Suprapubic skin (tissue), 4 donors: ENCODE measurements at regions not wholly inside any gene's neighbourhood (a gene's known extent, or its start where the extent isn't known, plus 50 kb on each side); places are given as distances from the start of the nearest gene placed in this dataset.

Experiments used
- DNase-seq, 2 donors: peaks; one replicate each; pipeline ENCODE4 v3.0.0-alpha.2; 2019; ENCODE audit warnings: low spot score in 2 of 2
- H3K27ac ChIP-seq: fragments of 200-600 bp; sonication (generic); one replicate; pipeline ENCODE4 v1.5.1; 2019
- H3K27me3 ChIP-seq: fragments of 200-600 bp; sonication (generic); one replicate; pipeline ENCODE4 v1.5.1; 2019
- H3K36me3 ChIP-seq: fragments of 200-600 bp; sonication (generic); one replicate; pipeline ENCODE4 v1.5.1; 2019
- H3K4me1 ChIP-seq: fragments of 200-600 bp; sonication (generic); one replicate; pipeline ENCODE4 v1.5.1; 2019
- H3K4me3 ChIP-seq: fragments of 200-600 bp; sonication (generic); one replicate; pipeline ENCODE4 v1.5.1; 2019; ENCODE audit warnings: mild to moderate bottlenecking
- H3K9me3 ChIP-seq: fragments of 200-600 bp; sonication (generic); one replicate; pipeline ENCODE4 v1.5.1; 2019
- CTCF ChIP-seq, 2 donors: fragments of 200-600 bp in 1 of 2; fragments of 450-650 bp in 1 of 2; sonication (generic) in 1 of 2; IDR thresholded peaks; one replicate each; pipeline ENCODE4 v1.5.1; 2016 to 2019; ENCODE audit warnings: antibody characterized with exemption in 2 of 2, mild to moderate bottlenecking in 1 of 2, moderate library complexity in 1 of 2
- EP300 ChIP-seq: sonication (generic); formaldehyde crosslinking; IDR thresholded peaks from one replicate; pipeline ENCODE4 v1.6.1; 2017; ENCODE audit warnings: antibody characterized with exemption
- POLR2A ChIP-seq, 2 donors: fragments of 450-650 bp; IDR thresholded peaks; one replicate each; pipeline ENCODE4 v1.6.1; 2017; ENCODE audit warnings: antibody characterized with exemption in 2 of 2, mild to moderate bottlenecking in 2 of 2, moderate library complexity in 2 of 2
- POLR2AphosphoS5 ChIP-seq, 3 donors: sonication (generic); formaldehyde crosslinking; IDR thresholded peaks; one replicate each; pipeline ENCODE4 v1.6.1; 2017; ENCODE audit warnings: antibody characterized with exemption in 3 of 3
- WGBS: methylation state at CpG from one replicate; pipeline ENCODE4 v1.1.5; 2018; 5-methylcytosine and 5-hydroxymethylcytosine counted together

DNA sequence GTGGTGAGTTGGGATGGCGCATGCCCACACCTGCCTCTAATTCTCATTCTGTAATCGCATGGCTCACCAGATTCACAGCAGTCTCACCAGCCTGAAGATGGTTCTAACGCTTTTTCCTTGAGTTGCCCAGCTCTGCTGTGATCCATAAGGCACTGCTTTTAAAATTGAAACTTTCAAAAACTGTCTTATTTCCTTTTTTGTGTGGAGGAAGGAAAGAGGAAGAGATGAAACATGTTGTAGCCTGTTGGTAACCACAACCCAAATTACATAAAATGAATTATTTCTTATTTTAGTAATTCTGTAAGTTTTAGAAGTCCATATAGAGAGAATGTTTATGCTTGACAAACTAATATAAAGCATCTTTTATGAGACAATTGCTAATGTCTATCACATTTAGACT is 165.4 kb downstream of the RBM43 start:
- no peak for DNase-seq
- Histone ChIP-seq H3K27me3 (no peaks in the 10 kb centered on the region), H3K9me3 (no peaks in the 10 kb centered on the region), H3K4me3 (no peak overlapping the region), H3K27ac (no peak overlapping the region), H3K36me3 (no peaks in the 10 kb centered on the region), H3K4me1 (peaks cover 7% of the 10 kb centered on the region)
- TF ChIP-seq EP300 (no peak), POLR2AphosphoS5 (IDR thresholded peaks at IDR 0.05) (no peak)
- 71% methylated on average over 3 of the region's 3 CpGs for WGBS

DNA sequence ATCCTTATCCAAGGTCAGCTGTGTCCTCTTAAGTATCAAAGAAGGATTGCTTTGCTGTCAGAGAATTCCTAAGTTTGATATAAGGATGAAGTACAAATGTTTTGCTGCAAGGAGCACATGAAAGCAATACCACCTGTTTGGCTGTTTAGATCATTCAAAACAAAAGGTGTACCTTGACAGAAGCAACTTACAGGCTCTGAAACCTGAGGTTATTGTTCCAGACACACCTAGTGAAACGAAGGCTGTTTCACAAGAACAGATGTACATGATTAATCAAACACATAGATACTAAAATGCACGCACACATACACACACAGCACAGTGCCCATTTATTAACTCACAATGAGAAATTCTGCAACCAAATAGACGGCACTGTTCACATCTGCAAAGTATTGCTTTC is 166.2 kb downstream of the RBM43 start:
- H3K4me3 ChIP-seq = no peak overlapping the region
- TF ChIP-seq POLR2A (IDR thresholded peaks at IDR 0.05) = no peak
- no peak for TF ChIP-seq POLR2AphosphoS5 (IDR thresholded peaks at IDR 0.05)
- no peak for TF ChIP-seq EP300
- no peak for TF ChIP-seq CTCF (IDR thresholded peaks at IDR 0.05)
- 90% methylated on average over 3 of the region's 3 CpGs for WGBS
- peaks cover 7% of the 10 kb centered on the region for H3K4me1 ChIP-seq
- H3K27ac ChIP-seq = no peak overlapping the region
- no peaks in the 10 kb centered on the region for H3K9me3 ChIP-seq
- no peaks in the 10 kb centered on the region for H3K36me3 ChIP-seq
- no peaks in the 10 kb centered on the region for H3K27me3 ChIP-seq
- no peak for DNase-seq

GRCh38 chr2:151091583-151091982 is 170.1 kb downstream of the RBM43 start:
- no peak overlapping the region for H3K4me3 ChIP-seq
- 85% methylated on average over 3 of the region's 3 CpGs for WGBS
- no peaks in the 10 kb centered on the region for H3K9me3 ChIP-seq
- no peak for TF ChIP-seq CTCF (IDR thresholded peaks at IDR 0.05)
- no peak for TF ChIP-seq POLR2A (IDR thresholded peaks at IDR 0.05)
- no peak for TF ChIP-seq EP300
- TF ChIP-seq POLR2AphosphoS5 (IDR thresholded peaks at IDR 0.05) = no peak
- peaks cover 7% of the 10 kb centered on the region for H3K4me1 ChIP-seq
- no peaks in the 10 kb centered on the region for H3K36me3 ChIP-seq
- no peak overlapping the region for H3K27ac ChIP-seq
- no peak for DNase-seq
- H3K27me3 ChIP-seq = no peaks in the 10 kb centered on the region

- Histone ChIP-seq H3K36me3 (no peaks in the 10 kb centered on the region), H3K9me3 (no peaks in the 10 kb centered on the region), H3K4me3 (no peak overlapping the region), H3K27ac (no peak overlapping the region), H3K27me3 (no peaks in the 10 kb centered on the region), H3K4me1 (peaks cover 5% of the 10 kb centered on the region)
- TF ChIP-seq EP300 (no peak), POLR2A (IDR thresholded peaks at IDR 0.05) (no peak), POLR2AphosphoS5 (IDR thresholded peaks at IDR 0.05) (no peak), CTCF (IDR thresholded peaks at IDR 0.05) (no peak)
- no peak for DNase-seq
- 53% methylated on average over 3 of the region's 3 CpGs for WGBS
Measured at GRCh38 chr2:151087377-151087776, 174.3 kb downstream of the RBM43 start.

DNA sequence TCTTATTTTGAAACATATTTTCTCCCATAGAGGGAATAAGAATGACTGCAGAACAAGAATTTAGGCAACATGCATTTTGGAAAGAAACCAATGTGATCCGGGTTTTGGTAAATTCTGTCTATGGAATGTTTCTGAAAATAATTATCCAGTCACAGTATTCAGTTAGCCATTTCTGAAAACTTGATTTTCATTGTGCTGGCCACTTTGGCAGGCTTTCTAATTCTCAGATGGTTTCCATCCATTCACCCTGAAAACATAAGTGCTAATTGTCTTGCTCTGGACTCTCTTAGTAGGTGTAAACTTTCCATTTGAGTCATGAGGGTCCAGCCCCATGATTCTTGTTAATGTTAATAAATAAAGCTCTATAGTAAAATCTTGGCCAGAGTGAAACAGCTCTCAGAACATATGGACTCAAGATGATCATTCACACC is 176.5 kb downstream of the RBM43 start:
- DNase-seq = no peak
- no peak overlapping the region for H3K4me3 ChIP-seq
- H3K27ac ChIP-seq = no peak overlapping the region
- H3K9me3 ChIP-seq = no peaks in the 10 kb centered on the region
- WGBS = 49% methylated on average over 1 of the region's 1 CpG
- no peaks in the 10 kb centered on the region for H3K27me3 ChIP-seq
- no peaks in the 10 kb centered on the region for H3K36me3 ChIP-seq
- peaks cover 5% of the 10 kb centered on the region for H3K4me1 ChIP-seq
- TF ChIP-seq POLR2A (IDR thresholded peaks at IDR 0.05) (no peak), EP300 (no peak), POLR2AphosphoS5 (IDR thresholded peaks at IDR 0.05) (no peak), CTCF (IDR thresholded peaks at IDR 0.05) (no peak)
